Fibroblast of lung (primary cell): ENCODE measurements at regions not wholly inside any gene's neighbourhood (a gene's known extent, or its start where the extent isn't known, plus 50 kb on each side); places are given as distances from the start of the nearest gene placed in this dataset.
A peak's percentile ranks its signal among the peaks of the same experiment; 100 is the strongest.

Experiments
- DNase-seq, 2 donors: peaks; one replicate each; pipeline versions ENCODE4 v3.0.0 to v3.0.0-alpha.2; 2010; ENCODE audit warnings: low read depth in 2 of 2
- H2AFZ ChIP-seq: 2 replicates; pipeline ENCODE4 v1.5.1; 2012; ENCODE audit warnings: low read length, control low read depth, inconsistent platforms
- H3K27ac ChIP-seq: 2 replicates; pipeline ENCODE4 v1.5.1; 2011; ENCODE audit warnings: low read length, control low read depth; ENCODE audit not compliant: insufficient read depth
- H3K27me3 ChIP-seq: 2 replicates; pipeline ENCODE4 v1.5.1; 2011; ENCODE audit warnings: mild to moderate bottlenecking, low read length; ENCODE audit not compliant: control insufficient read depth, insufficient read depth
- H3K36me3 ChIP-seq: 2 replicates; pipeline ENCODE4 v1.5.1; 2011; ENCODE audit warnings: low read length; ENCODE audit not compliant: control insufficient read depth, insufficient read depth
- H3K4me1 ChIP-seq: 2 replicates; pipeline ENCODE4 v1.5.1; 2011; ENCODE audit warnings: low read length; ENCODE audit not compliant: control insufficient read depth, insufficient read depth; ENCODE audit errors: extremely low read depth
- H3K4me2 ChIP-seq: 2 replicates; pipeline ENCODE4 v1.5.1; 2011; ENCODE audit warnings: low read length, control low read depth; ENCODE audit not compliant: insufficient read depth; ENCODE audit errors: extremely low read depth
- H3K4me3 ChIP-seq, 4 experiments: fragments of 200-600 bp in 1 of 4; sonication (generic) in 1 of 4; replicated peaks in 1 of 4; 2 replicates each; pipeline ENCODE4 v1.5.1; 2011 to 2016; ENCODE audit warnings: low read length in 4 of 4, low read depth in 3 of 4, mild to moderate bottlenecking in 3 of 4, control low read depth in 2 of 4, inconsistent platforms in 1 of 4, mixed read lengths in 1 of 4; ENCODE audit not compliant: insufficient read depth in 1 of 4; ENCODE audit errors: control extremely low read depth in 1 of 4
- H3K79me2 ChIP-seq: 2 replicates; pipeline ENCODE4 v1.5.1; 2012; ENCODE audit warnings: mild to moderate bottlenecking, low read length, inconsistent platforms; ENCODE audit not compliant: control insufficient read depth, insufficient read depth
- H3K9ac ChIP-seq: 2 replicates; pipeline ENCODE4 v1.5.1; 2011; ENCODE audit warnings: mild to moderate bottlenecking, low read length, control low read depth; ENCODE audit not compliant: insufficient read depth
- H3K9me3 ChIP-seq: 2 replicates; pipeline ENCODE4 v1.5.1; 2012; ENCODE audit warnings: low read depth, low read length; ENCODE audit not compliant: control insufficient read depth, insufficient read depth
- H4K20me1 ChIP-seq: 2 replicates; pipeline ENCODE4 v1.5.1; 2011; ENCODE audit warnings: low read length; ENCODE audit not compliant: control insufficient read depth, insufficient read depth; ENCODE audit errors: extremely low read depth
- EZH2 ChIP-seq: IDR thresholded peaks from 2 replicates; pipeline ENCODE4 v1.5.1; 2012; ENCODE audit warnings: low read length, control low read depth, mild to moderate bottlenecking; ENCODE audit errors: missing control alignments
- TF ChIP-seq, protein P1 (sequence below), 2 donors: IDR thresholded peaks in 1 of 2; conservative IDR thresholded peaks in 1 of 2; 1 replicate in 1 of 2; 2 replicates in 1 of 2; pipeline ENCODE4 v1.5.1; 2011 to 2012; ENCODE audit warnings: low read length in 2 of 2, control low read depth in 1 of 2, inconsistent platforms in 1 of 2, low read depth in 1 of 2, mild to moderate bottlenecking in 1 of 2

DNA sequence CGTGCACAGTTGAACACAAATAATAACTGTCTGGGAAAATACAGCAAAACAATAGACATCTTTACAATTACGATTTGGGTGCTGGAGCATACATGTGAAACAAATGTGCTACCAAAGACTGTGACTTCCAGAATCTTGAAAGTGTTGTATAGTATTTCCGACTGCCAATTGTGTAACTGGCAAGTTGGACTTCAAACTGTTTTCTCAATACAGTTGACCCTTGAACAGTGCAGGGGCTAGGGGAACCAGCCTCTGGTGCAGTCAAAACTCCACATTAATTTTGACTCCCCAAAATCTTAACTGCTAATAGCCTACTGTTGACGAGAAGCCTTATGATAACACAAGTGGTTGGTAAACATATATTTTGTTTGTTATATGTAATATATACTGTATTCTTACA is 904.2 kb downstream of the EPHA3 start:
- no peak overlapping the region for H2AFZ ChIP-seq
- no peak for DNase-seq
- no peaks in the 10 kb centered on the region for H3K36me3 ChIP-seq
- no peaks in the 10 kb centered on the region for H3K27me3 ChIP-seq
- no peak overlapping the region for H3K4me2 ChIP-seq
- TF ChIP-seq, protein P1, sequence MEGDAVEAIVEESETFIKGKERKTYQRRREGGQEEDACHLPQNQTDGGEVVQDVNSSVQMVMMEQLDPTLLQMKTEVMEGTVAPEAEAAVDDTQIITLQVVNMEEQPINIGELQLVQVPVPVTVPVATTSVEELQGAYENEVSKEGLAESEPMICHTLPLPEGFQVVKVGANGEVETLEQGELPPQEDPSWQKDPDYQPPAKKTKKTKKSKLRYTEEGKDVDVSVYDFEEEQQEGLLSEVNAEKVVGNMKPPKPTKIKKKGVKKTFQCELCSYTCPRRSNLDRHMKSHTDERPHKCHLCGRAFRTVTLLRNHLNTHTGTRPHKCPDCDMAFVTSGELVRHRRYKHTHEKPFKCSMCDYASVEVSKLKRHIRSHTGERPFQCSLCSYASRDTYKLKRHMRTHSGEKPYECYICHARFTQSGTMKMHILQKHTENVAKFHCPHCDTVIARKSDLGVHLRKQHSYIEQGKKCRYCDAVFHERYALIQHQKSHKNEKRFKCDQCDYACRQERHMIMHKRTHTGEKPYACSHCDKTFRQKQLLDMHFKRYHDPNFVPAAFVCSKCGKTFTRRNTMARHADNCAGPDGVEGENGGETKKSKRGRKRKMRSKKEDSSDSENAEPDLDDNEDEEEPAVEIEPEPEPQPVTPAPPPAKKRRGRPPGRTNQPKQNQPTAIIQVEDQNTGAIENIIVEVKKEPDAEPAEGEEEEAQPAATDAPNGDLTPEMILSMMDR (conservative IDR thresholded peaks at IDR 0.05 in 1 of 2, IDR thresholded peaks at IDR 0.05 in 1 of 2; ENCODE audit: low read depth in 1 of 2, low read length in 2 of 2), result no peak
- TF ChIP-seq EZH2, result no peak
- H3K4me3 ChIP-seq, result no peak overlapping the region
- H3K27ac ChIP-seq, result no peak overlapping the region
- no peaks in the 10 kb centered on the region for H3K79me2 ChIP-seq
- no peaks in the 10 kb centered on the region for H3K9me3 ChIP-seq
- peaks cover 2% of the 10 kb centered on the region for H3K4me1 ChIP-seq
- H3K9ac ChIP-seq, result no peak overlapping the region
- H4K20me1 ChIP-seq, result no peaks in the 10 kb centered on the region

DNA sequence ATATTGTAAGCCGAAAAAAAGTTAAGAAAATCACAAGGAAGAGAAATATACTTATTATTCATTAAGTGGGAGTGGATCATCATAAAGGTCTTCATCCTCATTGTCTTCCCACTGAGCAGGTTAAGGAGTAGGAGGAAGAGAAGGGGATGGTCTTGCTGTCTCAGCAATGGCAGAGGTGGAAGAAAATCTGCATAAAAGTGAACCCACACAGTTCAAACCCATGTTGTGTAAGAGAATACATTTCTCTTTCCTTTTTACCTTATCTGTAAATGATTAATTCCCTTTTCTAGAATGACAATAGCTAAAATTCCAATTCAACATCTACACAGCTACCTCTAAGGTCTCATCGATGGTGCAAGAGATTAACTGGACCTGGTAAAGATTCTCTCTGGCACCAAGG is 904.6 kb downstream of the EPHA3 start:
- Histone ChIP-seq H3K27ac (no peak overlapping the region), H3K9me3 (no peaks in the 10 kb centered on the region), H2AFZ (no peak overlapping the region), H4K20me1 (no peaks in the 10 kb centered on the region), H3K79me2 (no peaks in the 10 kb centered on the region), H3K4me3 (no peak overlapping the region), H3K27me3 (no peaks in the 10 kb centered on the region), H3K4me1 (peaks cover 2% of the 10 kb centered on the region), H3K4me2 (no peak overlapping the region), H3K36me3 (no peaks in the 10 kb centered on the region), H3K9ac (no peak overlapping the region)
- no peak for TF ChIP-seq EZH2
- TF ChIP-seq, protein P1 (conservative IDR thresholded peaks at IDR 0.05 in 1 of 2, IDR thresholded peaks at IDR 0.05 in 1 of 2; ENCODE audit: low read depth in 1 of 2, low read length in 2 of 2), result no peak
- no peak for DNase-seq

DNA sequence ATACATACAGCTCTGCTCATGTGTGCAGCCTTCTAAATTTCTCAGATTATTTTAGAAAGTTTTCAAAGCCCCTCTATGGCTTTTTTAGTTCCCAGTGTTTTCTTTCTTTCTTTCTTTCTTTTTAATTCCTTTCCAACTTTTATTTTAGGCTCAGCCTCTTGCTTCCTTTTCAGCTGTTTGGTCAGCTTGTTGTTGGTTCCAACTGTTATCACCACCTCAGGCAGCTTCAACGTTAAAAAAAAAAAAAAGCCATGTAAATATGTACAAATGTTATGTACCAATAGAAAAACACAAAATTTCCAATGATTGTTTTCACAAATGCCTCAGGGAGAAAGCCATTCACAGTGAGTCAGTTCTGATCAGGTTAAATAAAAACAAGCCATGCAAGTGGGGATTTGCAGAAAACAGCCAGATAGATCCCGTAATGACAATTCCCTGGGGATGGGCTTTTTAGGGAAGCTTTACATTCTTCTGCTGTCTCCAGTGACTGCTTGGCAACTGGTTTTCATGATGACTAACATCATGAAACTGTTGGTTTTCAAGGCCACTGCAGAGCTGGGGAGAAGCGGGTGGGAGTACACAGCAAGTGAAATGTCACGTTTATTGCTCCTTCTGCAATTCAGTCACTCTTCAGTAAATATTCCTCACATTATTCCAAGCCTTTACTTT is 908.4 kb downstream of the EPHA3 start:
- no peak overlapping the region for H3K4me2 ChIP-seq

More for the DNA sequence above, 908.4 kb downstream of the EPHA3 start:
- no peak overlapping the region for H3K9ac ChIP-seq
- TF ChIP-seq EZH2, result no peak
- TF ChIP-seq, protein P1 (conservative IDR thresholded peaks at IDR 0.05 in 1 of 2, IDR thresholded peaks at IDR 0.05 in 1 of 2; ENCODE audit: low read depth in 1 of 2, low read length in 2 of 2), result no peak
- H3K36me3 ChIP-seq, result no peaks in the 10 kb centered on the region
- peak; percentile 64 to 85 for DNase-seq
- H3K27me3 ChIP-seq, result no peaks in the 10 kb centered on the region
- H3K79me2 ChIP-seq, result no peaks in the 10 kb centered on the region
- no peak overlapping the region for H3K27ac ChIP-seq
- no peak overlapping the region for H3K4me3 ChIP-seq
- H2AFZ ChIP-seq, result no peak overlapping the region
- no peaks in the 10 kb centered on the region for H3K9me3 ChIP-seq
- peaks cover 2% of the 10 kb centered on the region for H3K4me1 ChIP-seq
- H4K20me1 ChIP-seq, result no peaks in the 10 kb centered on the region
